ENCODE measurements at regions not wholly inside any gene's neighbourhood (a gene's known extent, or its start where the extent isn't known, plus 50 kb on each side); places are given as distances from the start of the nearest gene placed in this dataset.

- Histone ChIP-seq H3K79me2 (ENCODE audit: control insufficient read depth, insufficient read depth, low read length, unreplicated experiment) (no peaks in the 10 kb centered on the region), H3K4me1 (ENCODE audit: control insufficient read depth, insufficient read depth, low read length, unreplicated experiment) (no peaks in the 10 kb centered on the region), H3K36me3 (ENCODE audit: insufficient read depth, low read length) (no peaks in the 10 kb centered on the region), H3K27ac (ENCODE audit: low read depth, low read length) (no peak overlapping the region), H2AFZ (ENCODE audit: low read length, unreplicated experiment) (no peak overlapping the region), H3K27me3 (ENCODE audit: insufficient read depth, low read length) (no peaks in the 10 kb centered on the region), H3K4me3 (ENCODE audit: low read depth, low read length) (no peak overlapping the region)
Measured at GRCh38 chr2:147559070-147559725, 285.6 kb upstream of the ACVR2A start.

- Histone ChIP-seq H2AFZ (ENCODE audit: low read length, unreplicated experiment) (no peak overlapping the region), H3K27ac (ENCODE audit: low read depth, low read length) (no peak overlapping the region)
Measured at GRCh38 chr2:147558620-147559019, 286.2 kb upstream of the ACVR2A start.

GRCh38 chr2:147554521-147555107 lies 290.2 kb upstream of the ACVR2A start:
- Histone ChIP-seq H3K4me3 (ENCODE audit: low read depth, low read length) (no peak overlapping the region), H3K27ac (ENCODE audit: low read depth, low read length) (no peak overlapping the region), H3K79me2 (ENCODE audit: control insufficient read depth, insufficient read depth, low read length, unreplicated experiment) (no peaks in the 10 kb centered on the region), H2AFZ (ENCODE audit: low read length, unreplicated experiment) (no peak overlapping the region), H3K36me3 (ENCODE audit: insufficient read depth, low read length) (no peaks in the 10 kb centered on the region), H3K27me3 (ENCODE audit: insufficient read depth, low read length) (no peaks in the 10 kb centered on the region), H3K4me1 (ENCODE audit: control insufficient read depth, insufficient read depth, low read length, unreplicated experiment) (no peaks in the 10 kb centered on the region)

More at GRCh38 chr2:147558620-147559019, 286.2 kb upstream of the ACVR2A start:
- H3K36me3 ChIP-seq (ENCODE audit: insufficient read depth, low read length): no peaks in the 10 kb centered on the region
- H3K4me1 ChIP-seq (ENCODE audit: control insufficient read depth, insufficient read depth, low read length, unreplicated experiment): no peaks in the 10 kb centered on the region
- H3K79me2 ChIP-seq (ENCODE audit: control insufficient read depth, insufficient read depth, low read length, unreplicated experiment): no peaks in the 10 kb centered on the region
- H3K4me3 ChIP-seq (ENCODE audit: low read depth, low read length): no peak overlapping the region
- no peaks in the 10 kb centered on the region for H3K27me3 ChIP-seq (ENCODE audit: insufficient read depth, low read length)

GRCh38 chr2:147553775-147554271 lies 291.0 kb upstream of the ACVR2A start:
- Histone ChIP-seq H3K4me3 (ENCODE audit: low read depth, low read length) (no peak overlapping the region), H3K27ac (ENCODE audit: low read depth, low read length) (no peak overlapping the region), H3K79me2 (ENCODE audit: control insufficient read depth, insufficient read depth, low read length, unreplicated experiment) (no peaks in the 10 kb centered on the region), H3K4me1 (ENCODE audit: control insufficient read depth, insufficient read depth, low read length, unreplicated experiment) (no peaks in the 10 kb centered on the region), H2AFZ (ENCODE audit: low read length, unreplicated experiment) (no peak overlapping the region), H3K36me3 (ENCODE audit: insufficient read depth, low read length) (no peaks in the 10 kb centered on the region), H3K27me3 (ENCODE audit: insufficient read depth, low read length) (no peaks in the 10 kb centered on the region)

- Histone ChIP-seq H2AFZ (ENCODE audit: low read length, unreplicated experiment) (no peak overlapping the region), H3K27me3 (ENCODE audit: insufficient read depth, low read length) (no peaks in the 10 kb centered on the region), H3K4me3 (ENCODE audit: low read depth, low read length) (no peak overlapping the region), H3K4me1 (ENCODE audit: control insufficient read depth, insufficient read depth, low read length, unreplicated experiment) (no peaks in the 10 kb centered on the region), H3K27ac (ENCODE audit: low read depth, low read length) (no peak overlapping the region), H3K79me2 (ENCODE audit: control insufficient read depth, insufficient read depth, low read length, unreplicated experiment) (no peaks in the 10 kb centered on the region), H3K36me3 (ENCODE audit: insufficient read depth, low read length) (no peaks in the 10 kb centered on the region)
Measured at GRCh38 chr2:147550995-147551731, 293.7 kb upstream of the ACVR2A start.

- Histone ChIP-seq H3K4me1 (ENCODE audit: control insufficient read depth, insufficient read depth, low read length, unreplicated experiment) (no peaks in the 10 kb centered on the region), H3K27me3 (ENCODE audit: insufficient read depth, low read length) (no peaks in the 10 kb centered on the region)
Measured at GRCh38 chr2:147549054-147549453, 295.8 kb upstream of the ACVR2A start.

GRCh38 chr2:147548451-147548850 lies 296.4 kb upstream of the ACVR2A start:
- no peaks in the 10 kb centered on the region for H3K79me2 ChIP-seq (ENCODE audit: control insufficient read depth, insufficient read depth, low read length, unreplicated experiment)

More at GRCh38 chr2:147549054-147549453, 295.8 kb upstream of the ACVR2A start:
- H3K4me3 ChIP-seq (ENCODE audit: low read depth, low read length): no peak overlapping the region
- no peak overlapping the region for H3K27ac ChIP-seq (ENCODE audit: low read depth, low read length)
- no peaks in the 10 kb centered on the region for H3K79me2 ChIP-seq (ENCODE audit: control insufficient read depth, insufficient read depth, low read length, unreplicated experiment)
- H2AFZ ChIP-seq (ENCODE audit: low read length, unreplicated experiment): no peak overlapping the region
- no peaks in the 10 kb centered on the region for H3K36me3 ChIP-seq (ENCODE audit: insufficient read depth, low read length)

GRCh38 chr2:147547440-147547839 lies 297.4 kb upstream of the ACVR2A start:
- no peaks in the 10 kb centered on the region for H3K36me3 ChIP-seq (ENCODE audit: insufficient read depth, low read length)
- H3K4me3 ChIP-seq (ENCODE audit: low read depth, low read length): no peak overlapping the region
- no peak overlapping the region for H2AFZ ChIP-seq (ENCODE audit: low read length, unreplicated experiment)
- H3K27me3 ChIP-seq (ENCODE audit: insufficient read depth, low read length): no peaks in the 10 kb centered on the region
- H3K79me2 ChIP-seq (ENCODE audit: control insufficient read depth, insufficient read depth, low read length, unreplicated experiment): no peaks in the 10 kb centered on the region
- H3K4me1 ChIP-seq (ENCODE audit: control insufficient read depth, insufficient read depth, low read length, unreplicated experiment): no peaks in the 10 kb centered on the region
- no peak overlapping the region for H3K27ac ChIP-seq (ENCODE audit: low read depth, low read length)

More at GRCh38 chr2:147548451-147548850, 296.4 kb upstream of the ACVR2A start:
- Histone ChIP-seq H3K4me3 (ENCODE audit: low read depth, low read length) (no peak overlapping the region), H3K4me1 (ENCODE audit: control insufficient read depth, insufficient read depth, low read length, unreplicated experiment) (no peaks in the 10 kb centered on the region), H3K36me3 (ENCODE audit: insufficient read depth, low read length) (no peaks in the 10 kb centered on the region), H3K27ac (ENCODE audit: low read depth, low read length) (no peak overlapping the region), H2AFZ (ENCODE audit: low read length, unreplicated experiment) (no peak overlapping the region), H3K27me3 (ENCODE audit: insufficient read depth, low read length) (no peaks in the 10 kb centered on the region)

GRCh38 chr2:147546109-147546508 lies 298.7 kb upstream of the ACVR2A start:
- no peaks in the 10 kb centered on the region for H3K27me3 ChIP-seq (ENCODE audit: insufficient read depth, low read length)
- H3K27ac ChIP-seq (ENCODE audit: low read depth, low read length): no peak overlapping the region
- H2AFZ ChIP-seq (ENCODE audit: low read length, unreplicated experiment): no peak overlapping the region
- no peaks in the 10 kb centered on the region for H3K79me2 ChIP-seq (ENCODE audit: control insufficient read depth, insufficient read depth, low read length, unreplicated experiment)
- no peaks in the 10 kb centered on the region for H3K4me1 ChIP-seq (ENCODE audit: control insufficient read depth, insufficient read depth, low read length, unreplicated experiment)
- no peaks in the 10 kb centered on the region for H3K36me3 ChIP-seq (ENCODE audit: insufficient read depth, low read length)
- no peak overlapping the region for H3K4me3 ChIP-seq (ENCODE audit: low read depth, low read length)

- no peak overlapping the region for H3K27ac ChIP-seq (ENCODE audit: low read depth, low read length)
- no peaks in the 10 kb centered on the region for H3K27me3 ChIP-seq (ENCODE audit: insufficient read depth, low read length)
- H3K79me2 ChIP-seq (ENCODE audit: control insufficient read depth, insufficient read depth, low read length, unreplicated experiment): no peaks in the 10 kb centered on the region
- no peaks in the 10 kb centered on the region for H3K36me3 ChIP-seq (ENCODE audit: insufficient read depth, low read length)
- H3K4me1 ChIP-seq (ENCODE audit: control insufficient read depth, insufficient read depth, low read length, unreplicated experiment): no peaks in the 10 kb centered on the region
- no peak overlapping the region for H2AFZ ChIP-seq (ENCODE audit: low read length, unreplicated experiment)
- H3K4me3 ChIP-seq (ENCODE audit: low read depth, low read length): no peak overlapping the region
Measured at GRCh38 chr2:147543056-147543455, 301.8 kb upstream of the ACVR2A start.
